ENCODE measurements at regions not wholly inside any gene's neighbourhood (a gene's known extent, or its start where the extent isn't known, plus 50 kb on each side); places are given as distances from the start of the nearest gene placed in this dataset.

- TF ChIP-seq, protein P1, sequence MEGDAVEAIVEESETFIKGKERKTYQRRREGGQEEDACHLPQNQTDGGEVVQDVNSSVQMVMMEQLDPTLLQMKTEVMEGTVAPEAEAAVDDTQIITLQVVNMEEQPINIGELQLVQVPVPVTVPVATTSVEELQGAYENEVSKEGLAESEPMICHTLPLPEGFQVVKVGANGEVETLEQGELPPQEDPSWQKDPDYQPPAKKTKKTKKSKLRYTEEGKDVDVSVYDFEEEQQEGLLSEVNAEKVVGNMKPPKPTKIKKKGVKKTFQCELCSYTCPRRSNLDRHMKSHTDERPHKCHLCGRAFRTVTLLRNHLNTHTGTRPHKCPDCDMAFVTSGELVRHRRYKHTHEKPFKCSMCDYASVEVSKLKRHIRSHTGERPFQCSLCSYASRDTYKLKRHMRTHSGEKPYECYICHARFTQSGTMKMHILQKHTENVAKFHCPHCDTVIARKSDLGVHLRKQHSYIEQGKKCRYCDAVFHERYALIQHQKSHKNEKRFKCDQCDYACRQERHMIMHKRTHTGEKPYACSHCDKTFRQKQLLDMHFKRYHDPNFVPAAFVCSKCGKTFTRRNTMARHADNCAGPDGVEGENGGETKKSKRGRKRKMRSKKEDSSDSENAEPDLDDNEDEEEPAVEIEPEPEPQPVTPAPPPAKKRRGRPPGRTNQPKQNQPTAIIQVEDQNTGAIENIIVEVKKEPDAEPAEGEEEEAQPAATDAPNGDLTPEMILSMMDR (IDR thresholded peaks at IDR 0.05; ENCODE audit: low read depth, low read length): no peak
- TF ChIP-seq EZH2phosphoT487 (IDR thresholded peaks at IDR 0.05; ENCODE audit: low read depth): no peak
These were observed 298.7 kb upstream of the CDH6 start for GRCh38 chr5:30894811-30895210.

All from OCI-LY3 (cell line).